ENCODE measurements at regions not wholly inside any gene's neighbourhood (a gene's known extent, or its start where the extent isn't known, plus 50 kb on each side); places are given as distances from the start of the nearest gene placed in this dataset.

GRCh38 chr9:89655990-89656657 is 51.3 kb downstream of the GADD45G start:
- no peak for DNase-seq

GRCh38 chr9:89657295-89657694 is 52.5 kb downstream of the GADD45G start:
- DNase-seq, result no peak

DNA sequence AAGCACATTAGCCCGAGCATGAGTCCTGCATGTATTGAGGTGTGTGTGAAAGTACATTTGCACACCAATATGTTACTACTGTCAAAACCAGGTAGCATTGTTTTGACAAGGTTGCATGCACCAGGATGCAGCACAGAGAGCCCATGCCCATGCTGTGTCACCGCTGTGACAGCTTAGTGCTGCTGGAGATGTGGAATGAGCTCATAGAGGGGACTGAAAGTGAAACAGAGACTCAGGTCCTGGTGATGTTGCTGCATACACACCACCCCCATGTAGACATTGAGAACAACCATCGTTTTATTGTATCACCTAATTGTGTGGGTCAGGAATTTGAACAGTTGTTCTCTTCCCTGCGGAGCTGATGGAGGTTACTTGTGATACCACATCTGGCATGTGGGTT is 53.0 kb downstream of the GADD45G start:
- DNase-seq, result no peak

DNA sequence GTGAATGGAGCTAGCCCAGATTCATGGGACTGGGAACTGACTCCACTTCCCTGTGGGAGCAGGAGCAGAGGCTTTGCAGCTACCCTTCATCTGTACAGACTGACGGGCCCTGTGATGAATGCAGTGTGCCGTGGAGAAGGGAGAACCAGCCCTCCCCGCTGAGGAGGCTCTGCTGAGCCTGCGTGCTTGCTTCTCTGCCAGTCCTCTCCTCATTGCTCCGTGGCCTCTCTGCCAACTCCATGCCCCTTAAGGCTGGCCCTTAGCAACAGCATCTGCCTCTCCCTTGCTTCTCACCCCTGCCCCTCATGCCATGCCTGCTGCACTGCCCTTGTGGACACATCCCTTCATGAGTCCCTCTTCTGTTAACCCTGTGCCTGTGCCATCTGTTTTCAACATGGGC is 53.6 kb downstream of the GADD45G start:
- no peak for DNase-seq

- no peak for DNase-seq
Observed at GRCh38 chr9:89658931-89659330, 54.1 kb downstream of the GADD45G start.

- no peak for DNase-seq
Observed at GRCh38 chr9:89659473-89659872, 54.7 kb downstream of the GADD45G start.

DNA sequence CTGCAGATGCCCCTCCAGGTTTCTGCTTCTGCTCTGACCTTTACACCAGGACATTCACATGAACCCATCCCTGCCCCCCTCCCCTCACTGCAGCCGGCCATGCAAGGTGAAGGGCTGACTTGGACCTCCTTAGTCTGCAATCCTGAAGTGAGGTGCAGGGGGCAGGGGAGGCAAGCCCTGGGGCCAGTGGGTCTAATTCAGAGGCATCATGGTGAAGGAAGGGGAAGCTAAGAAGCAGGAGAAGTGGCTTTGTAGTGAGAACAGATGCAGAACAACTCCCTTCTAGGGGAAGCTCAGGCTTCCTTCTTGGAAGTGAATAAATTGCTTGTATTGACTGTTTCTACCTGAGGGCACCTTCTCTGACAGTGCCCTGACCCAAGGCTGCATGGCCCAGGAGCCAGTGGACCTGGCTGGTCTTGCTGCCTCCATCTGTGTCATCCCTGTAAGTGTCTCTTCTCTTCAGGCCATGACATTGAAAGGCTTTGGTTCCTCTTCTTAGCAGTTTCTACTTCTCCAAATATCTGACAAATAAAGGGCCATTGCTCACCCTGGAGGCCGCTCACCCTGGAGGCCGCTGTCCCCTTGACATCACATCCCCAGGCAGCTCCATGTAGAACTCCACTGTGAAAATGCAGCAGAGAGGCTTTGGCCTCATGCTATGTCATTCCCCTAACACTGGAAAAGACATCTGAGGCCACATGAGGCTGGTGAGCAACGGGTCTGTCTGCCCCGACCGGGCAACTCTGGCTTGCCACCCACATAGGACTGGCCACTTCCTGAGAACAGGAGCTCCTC is 55.3 kb downstream of the GADD45G start:
- no peak for DNase-seq

GRCh38 chr9:89661391-89661949 is 56.7 kb downstream of the GADD45G start:
- DNase-seq, result no peak

GRCh38 chr9:89661956-89662717 is 57.3 kb downstream of the GADD45G start:
- DNase-seq, result no peak

DNA sequence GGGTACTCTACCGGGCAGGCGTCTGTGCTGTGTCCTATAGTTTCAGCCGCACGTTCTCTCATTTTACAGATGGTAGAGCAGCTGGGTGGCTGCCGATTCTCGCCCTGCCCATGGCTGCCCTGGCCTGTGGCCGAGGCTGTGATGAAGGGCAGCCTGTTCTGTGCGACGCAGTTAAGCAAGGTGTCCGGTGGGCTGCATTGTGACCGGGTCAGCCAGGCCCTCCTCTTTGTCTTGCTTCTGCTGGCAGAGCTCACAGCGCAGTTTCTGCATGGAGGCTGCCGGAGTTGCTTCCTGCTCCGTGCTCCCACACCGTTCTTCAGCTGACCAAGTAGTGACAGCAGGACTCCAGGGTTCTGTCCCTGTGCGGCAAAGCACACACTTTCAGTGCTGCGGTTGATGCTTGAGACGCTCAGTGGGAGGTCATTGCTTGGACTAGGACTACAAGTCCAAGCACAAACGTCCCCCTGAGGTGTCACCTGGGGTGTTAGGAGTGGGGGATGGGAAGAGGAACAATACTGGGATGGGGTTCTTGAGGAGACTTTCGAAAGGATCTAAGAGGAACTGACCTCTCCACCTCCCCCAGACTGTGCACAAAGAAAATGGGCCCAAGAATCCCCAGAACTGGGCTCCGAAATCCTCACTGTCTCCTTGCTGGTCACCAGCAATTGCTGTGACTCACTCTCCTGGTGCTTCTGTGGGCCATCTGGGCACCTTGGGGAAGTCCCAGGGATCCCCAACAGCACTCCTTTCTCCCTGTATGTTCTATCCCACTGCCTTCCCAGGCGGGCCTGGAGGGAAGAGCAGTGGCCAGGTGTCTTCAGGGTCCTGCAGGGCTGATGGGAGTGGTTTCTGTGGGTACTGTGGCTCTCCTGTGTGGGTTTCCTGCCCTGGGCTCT is 58.2 kb downstream of the GADD45G start:
- no peak for DNase-seq

- no peak for DNase-seq
Observed at GRCh38 chr9:89663614-89663970, 58.8 kb downstream of the GADD45G start.

DNA sequence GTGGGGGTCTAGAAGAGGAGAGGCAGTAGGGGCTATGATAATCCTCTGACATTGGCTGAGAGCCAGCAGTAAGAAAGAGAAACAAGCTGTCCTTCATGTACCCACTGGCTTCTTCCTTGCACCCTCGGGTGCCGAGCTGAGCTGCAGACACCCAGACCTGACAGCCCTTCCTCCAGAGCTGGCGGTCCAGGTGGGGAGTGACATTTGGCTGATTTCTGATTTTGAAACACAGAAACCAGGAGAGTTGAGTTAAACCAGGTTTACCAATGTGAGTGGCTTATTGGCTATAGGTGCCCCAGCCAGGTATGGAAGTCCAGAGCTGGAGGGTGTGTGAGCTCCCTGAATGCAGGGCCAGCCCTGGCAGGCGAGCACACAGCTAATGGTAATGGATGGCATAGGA is 59.2 kb downstream of the GADD45G start:
- DNase-seq, result no peak

GRCh38 chr9:89664896-89665329 is 60.1 kb downstream of the GADD45G start:
- DNase-seq, result no peak

DNA sequence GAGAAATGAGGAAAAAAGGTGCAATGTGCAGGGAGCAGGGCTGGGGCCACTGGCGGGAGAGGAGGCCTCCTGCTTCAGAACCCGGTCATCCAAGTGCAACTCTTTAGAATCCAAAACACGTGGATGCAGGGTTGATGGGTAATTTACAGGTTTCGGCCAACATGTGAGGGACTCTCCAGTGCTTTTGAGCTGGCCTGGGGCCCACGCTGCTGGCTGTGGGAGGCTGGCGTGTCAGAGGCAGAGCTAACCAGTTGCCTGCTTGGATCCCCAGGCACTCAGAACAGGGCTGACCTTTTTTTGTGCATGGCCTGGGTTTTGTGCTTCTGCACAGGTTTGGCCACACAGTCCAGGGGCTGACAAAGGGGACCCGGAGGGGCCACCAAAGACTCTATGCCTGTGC is 61.6 kb downstream of the GADD45G start:
- DNase-seq, result no peak

DNA sequence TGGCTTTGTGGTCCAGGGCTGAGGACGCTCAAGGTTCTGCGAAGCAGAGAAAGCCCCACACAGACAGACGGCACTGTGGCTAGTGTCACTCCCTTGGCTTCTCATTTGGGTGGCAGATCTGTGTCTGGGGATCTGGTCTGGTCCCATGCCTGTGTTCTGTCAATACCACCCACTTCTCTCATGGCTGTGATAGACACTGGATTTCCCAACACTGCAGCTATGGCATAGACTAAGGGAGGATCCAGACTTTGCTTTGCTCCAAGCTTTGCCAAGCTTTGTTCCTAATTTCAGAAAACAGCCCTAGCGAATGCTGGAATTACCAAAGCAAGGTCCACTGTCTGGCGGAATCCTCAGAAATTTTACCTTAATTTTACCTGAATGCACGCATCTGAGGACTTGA is 62.1 kb downstream of the GADD45G start:
- DNase-seq, result no peak

GRCh38 chr9:89667726-89668125 is 62.9 kb downstream of the GADD45G start:
- DNase-seq, result no peak

DNA sequence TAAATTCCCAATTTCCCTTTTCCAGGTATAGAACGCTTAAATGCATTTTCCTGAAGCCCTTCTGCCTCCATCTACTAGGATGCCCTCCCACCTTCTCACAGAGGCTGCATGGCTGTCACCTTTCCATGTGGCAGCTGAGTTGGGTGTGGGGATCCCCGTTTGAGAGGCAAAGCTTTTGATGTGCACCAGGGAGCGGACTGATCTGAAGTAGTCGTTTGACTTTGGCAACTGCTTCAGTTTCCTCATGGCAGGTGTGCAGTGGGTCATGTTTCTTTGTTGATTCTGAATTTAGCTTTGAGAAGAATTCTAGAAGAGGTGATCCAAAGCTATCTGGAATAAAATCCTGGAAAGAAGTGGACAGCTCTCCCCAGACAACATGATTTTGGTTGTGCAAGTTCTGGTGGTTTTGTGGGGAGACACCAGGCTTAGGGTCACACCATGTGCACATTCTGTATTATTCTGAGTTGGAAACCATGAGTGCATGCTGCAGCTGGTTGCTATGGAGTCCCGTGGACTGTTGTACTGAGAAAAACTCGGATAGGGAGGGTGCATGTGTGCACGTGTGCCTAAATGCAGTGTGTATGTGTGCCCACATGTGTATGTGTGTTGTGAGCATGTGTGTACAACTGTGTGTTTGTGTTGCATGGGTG is 63.5 kb downstream of the GADD45G start:
- DNase-seq, result no peak

GRCh38 chr9:89668866-89669246 is 64.0 kb downstream of the GADD45G start:
- no peak for DNase-seq

GRCh38 chr9:89669361-89669842 is 64.6 kb downstream of the GADD45G start:
- no peak for DNase-seq

- DNase-seq, result no peak
Observed at GRCh38 chr9:89670114-89670513, 65.3 kb downstream of the GADD45G start.

DNA sequence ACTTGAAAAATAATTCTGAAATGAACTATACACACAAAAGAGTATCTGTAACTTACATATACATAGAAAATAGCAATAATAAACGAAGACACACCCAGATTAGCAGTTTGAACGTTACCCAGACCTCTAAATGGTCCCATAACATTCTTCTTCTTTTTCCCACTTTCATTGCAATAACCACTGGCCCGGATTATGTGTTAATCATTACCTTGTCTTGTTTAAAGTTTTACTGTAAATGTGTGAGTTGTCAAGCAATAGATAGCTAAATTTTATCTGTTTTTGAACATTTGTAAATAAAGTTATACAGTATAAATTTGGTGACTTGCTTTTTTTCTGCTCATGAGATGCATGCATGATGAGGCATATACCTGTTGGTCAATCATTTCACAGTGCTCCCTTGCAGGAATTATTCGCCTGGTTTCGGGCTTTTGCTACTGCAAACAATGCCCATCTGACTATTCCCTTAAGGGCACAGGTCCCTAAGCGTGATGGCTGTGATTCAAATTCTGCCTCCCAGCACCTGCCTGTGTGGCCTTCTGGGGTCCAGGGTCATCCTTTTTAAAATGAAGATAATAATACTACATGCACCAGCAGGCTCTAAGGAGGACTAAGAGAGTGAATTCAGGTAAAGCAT is 66.1 kb downstream of the GADD45G start:
- no peak for DNase-seq

Measured in GDM1 (cell line).